Heart left ventricle (tissue), 16 donors: ENCODE measurements at regions not wholly inside any gene's neighbourhood (a gene's known extent, or its start where the extent isn't known, plus 50 kb on each side); places are given as distances from the start of the nearest gene placed in this dataset.

Experiments used
- ATAC-seq, 4 donors: fragments of 200-7000 bp; cut with Tn5 transposase; one replicate each; pipeline ENCODE4 v1.9.1; 2020 to 2022; ENCODE audit warnings: moderate library complexity in 4 of 4, mild to moderate bottlenecking in 3 of 4, moderate number of reproducible peaks in 1 of 4
- DNase-seq, 5 donors: peaks; one replicate each; pipeline ENCODE4 v3.0.0-alpha.2; 2020
- H3K27ac ChIP-seq, 12 donors: fragments of 200-600 bp; sonication (generic) in 4 of 12; one replicate each; pipeline versions ENCODE4 v1.5.0 to v1.8.0; 2016 to 2022; ENCODE audit warnings: mild to moderate bottlenecking in 2 of 12
- H3K27me3 ChIP-seq, 9 donors: fragments of 200-600 bp; sonication (generic) in 2 of 9; one replicate each; pipeline versions ENCODE4 v1.5.1 to v1.8.0; 2016 to 2022; ENCODE audit warnings: mild to moderate bottlenecking in 3 of 9
- H3K36me3 ChIP-seq, 9 donors: fragments of 200-600 bp; sonication (generic) in 2 of 9; one replicate each; pipeline versions ENCODE4 v1.5.0 to v1.8.0; 2018 to 2022; ENCODE audit warnings: mild to moderate bottlenecking in 2 of 9
- H3K4me1 ChIP-seq, 12 donors: fragments of 200-600 bp; sonication (generic) in 4 of 12; one replicate each; pipeline versions ENCODE4 v1.5.0 to v1.8.0; 2016 to 2022; ENCODE audit warnings: mild to moderate bottlenecking in 3 of 12
- H3K4me3 ChIP-seq, 12 donors: fragments of 200-600 bp; sonication (generic) in 4 of 12; one replicate each; pipeline versions ENCODE4 v1.5.0 to v1.8.0; 2017 to 2022; ENCODE audit warnings: mild to moderate bottlenecking in 9 of 12, moderate library complexity in 4 of 12
- H3K9me3 ChIP-seq, 12 donors: fragments of 200-600 bp; sonication (generic) in 4 of 12; one replicate each; pipeline versions ENCODE4 v1.5.0 to v1.8.0; 2016 to 2022; ENCODE audit warnings: mild to moderate bottlenecking in 1 of 12
- POLR2A ChIP-seq, 2 donors: fragments of 450-650 bp; IDR thresholded peaks; one replicate each; pipeline ENCODE4 v1.6.1; 2017; ENCODE audit warnings: antibody characterized with exemption in 2 of 2, mild to moderate bottlenecking in 2 of 2, moderate library complexity in 2 of 2
- WGBS, 4 donors: extraction: QIAGEN DNeasy Blood & Tissue Kit in 2 of 4; methylation state at CpG; one replicate each; pipeline versions ENCODE4 v1.1.5 to v1.1.7; 2013 to 2018; 5-methylcytosine and 5-hydroxymethylcytosine counted together
- intact Hi-C, 10 donors: fragments of 100-400 bp; cut with DNase I; formaldehyde crosslinking; loops; one replicate each; pipeline versions ENCODE4 v1.11.1 to v1.14.2; 2022
- TF ChIP-seq, protein P1 (sequence below), 12 donors: fragments of 200-600 bp; sonication (generic) in 4 of 12; IDR thresholded peaks; one replicate each; pipeline versions ENCODE4 v1.5.0 to v1.8.0; 2018 to 2022; ENCODE audit warnings: antibody characterized with exemption in 12 of 12, mild to moderate bottlenecking in 5 of 12
- donor health status: ischemic (EF 13 %, LVEDD 7.1; RV severe dilation, severe dysfunction).
- donor health status: healthy with polysubstance abuse.
- donor health status: DM: no; HTN: yes; CAD: no.
- donor health status: DM: no; HTN: no; CAD: no.
- donor health status: ischemic (EF 25% LVEDD 6.9; RV normal size, moderate dysfunction).
- donor health status: ischemic (EF 25% LVEDD 5.7; RV mildly dilated, moderate dysfunction).
- donor health status: healthy.
- donor health status: DM: yes; HTN: yes; CAD: no.
- donor health status: ischemic (EF 35%, LVEDD 5.7; RV mildly dilated, moderate dysfunction).
- donor health status: nonischemic (EF 11% LVEDD 7.7; RV severe dilation, severe dysfunction).
- donor health status: DM: yes; HTN: yes; CAD: no.
- donor health status: PGD.
- donor health status: ischemic (EF 29% LVEDD 5.4; RV normal size, mild dysfunction).
- donor health status: nonischemic (EF 23%, LVEDD 6.1; RV moderate dilation, normal function).

DNA sequence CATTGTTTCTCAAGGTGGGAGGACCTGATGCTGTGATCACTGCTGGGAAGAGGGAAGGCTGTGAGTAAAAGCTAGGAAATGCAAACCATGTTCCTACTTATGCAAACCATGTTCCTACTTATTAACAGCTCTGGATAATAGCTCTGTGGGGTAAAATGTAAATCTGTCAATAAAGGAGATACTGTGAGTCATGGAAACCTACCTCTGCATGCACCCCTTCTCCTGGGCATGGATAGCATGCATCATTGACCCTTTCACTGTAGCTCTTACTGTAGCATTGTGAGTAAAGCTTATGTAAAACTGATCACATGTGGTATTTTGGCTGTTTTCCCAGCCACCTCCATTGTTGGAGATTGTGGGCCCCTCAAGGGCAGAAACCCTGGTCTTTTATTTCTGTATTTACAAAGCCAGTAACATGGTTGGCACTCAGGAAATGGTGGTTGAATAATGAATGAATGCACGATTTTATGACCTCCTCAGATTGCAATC lies 253.7 kb downstream of the GRIN2B start:
- intact Hi-C loops: no loop called here
- H3K4me1 ChIP-seq: no peaks in the 10 kb centered on the region
- no peak overlapping the region for H3K27ac ChIP-seq
- H3K9me3 ChIP-seq: no peaks in the 10 kb centered on the region
- no peak for DNase-seq
- H3K36me3 ChIP-seq: no peaks in the 10 kb centered on the region
- H3K27me3 ChIP-seq: peaks cover 0 to 15% (median 0%) of the 10 kb centered on the region in 9 donors
- ATAC-seq: no peak
- no peak for TF ChIP-seq POLR2A (IDR thresholded peaks at IDR 0.05)
- TF ChIP-seq, protein P1, sequence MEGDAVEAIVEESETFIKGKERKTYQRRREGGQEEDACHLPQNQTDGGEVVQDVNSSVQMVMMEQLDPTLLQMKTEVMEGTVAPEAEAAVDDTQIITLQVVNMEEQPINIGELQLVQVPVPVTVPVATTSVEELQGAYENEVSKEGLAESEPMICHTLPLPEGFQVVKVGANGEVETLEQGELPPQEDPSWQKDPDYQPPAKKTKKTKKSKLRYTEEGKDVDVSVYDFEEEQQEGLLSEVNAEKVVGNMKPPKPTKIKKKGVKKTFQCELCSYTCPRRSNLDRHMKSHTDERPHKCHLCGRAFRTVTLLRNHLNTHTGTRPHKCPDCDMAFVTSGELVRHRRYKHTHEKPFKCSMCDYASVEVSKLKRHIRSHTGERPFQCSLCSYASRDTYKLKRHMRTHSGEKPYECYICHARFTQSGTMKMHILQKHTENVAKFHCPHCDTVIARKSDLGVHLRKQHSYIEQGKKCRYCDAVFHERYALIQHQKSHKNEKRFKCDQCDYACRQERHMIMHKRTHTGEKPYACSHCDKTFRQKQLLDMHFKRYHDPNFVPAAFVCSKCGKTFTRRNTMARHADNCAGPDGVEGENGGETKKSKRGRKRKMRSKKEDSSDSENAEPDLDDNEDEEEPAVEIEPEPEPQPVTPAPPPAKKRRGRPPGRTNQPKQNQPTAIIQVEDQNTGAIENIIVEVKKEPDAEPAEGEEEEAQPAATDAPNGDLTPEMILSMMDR (IDR thresholded peaks at IDR 0.05): no peak
- H3K4me3 ChIP-seq: no peak overlapping the region
- 41 to 65% (median 50%) methylated on average over 1 of the region's 1 CpG for WGBS, 4 donors

DNA sequence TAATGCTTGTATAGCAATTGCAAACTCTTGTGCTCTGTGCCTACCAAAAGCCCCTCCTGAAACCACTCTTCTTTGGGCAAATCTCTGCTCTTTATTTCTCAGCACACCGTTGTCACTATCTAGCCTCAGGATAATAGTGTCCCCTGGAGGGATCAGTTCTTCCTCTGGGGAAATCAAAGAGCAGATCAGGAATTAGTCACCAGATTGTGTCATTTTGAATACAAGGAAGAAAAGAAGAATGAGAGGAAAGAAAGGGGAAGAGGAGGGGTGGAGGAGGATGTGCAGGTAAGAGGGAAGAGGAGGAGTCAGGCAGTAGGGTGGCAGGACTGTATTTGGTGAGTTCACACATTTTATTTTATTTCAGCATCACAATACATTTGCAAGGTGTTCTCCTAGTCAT lies 256.4 kb downstream of the GRIN2B start:
- WGBS, 4 donors: 15 to 48% (median 35%) methylated on average over 1 of the region's 1 CpG
- Histone ChIP-seq H3K36me3 (no peaks in the 10 kb centered on the region), H3K27me3 (peaks cover 0 to 28% (median 0%) of the 10 kb centered on the region in 9 donors), H3K4me1 (no peaks in the 10 kb centered on the region), H3K27ac (no peak overlapping the region), H3K9me3 (no peaks in the 10 kb centered on the region), H3K4me3 (no peak overlapping the region)
- TF ChIP-seq, protein P1 (IDR thresholded peaks at IDR 0.05): no peak
- no peak for TF ChIP-seq POLR2A (IDR thresholded peaks at IDR 0.05)
- intact Hi-C loops: no loop called here
- ATAC-seq (no peak), DNase-seq (no peak)

DNA sequence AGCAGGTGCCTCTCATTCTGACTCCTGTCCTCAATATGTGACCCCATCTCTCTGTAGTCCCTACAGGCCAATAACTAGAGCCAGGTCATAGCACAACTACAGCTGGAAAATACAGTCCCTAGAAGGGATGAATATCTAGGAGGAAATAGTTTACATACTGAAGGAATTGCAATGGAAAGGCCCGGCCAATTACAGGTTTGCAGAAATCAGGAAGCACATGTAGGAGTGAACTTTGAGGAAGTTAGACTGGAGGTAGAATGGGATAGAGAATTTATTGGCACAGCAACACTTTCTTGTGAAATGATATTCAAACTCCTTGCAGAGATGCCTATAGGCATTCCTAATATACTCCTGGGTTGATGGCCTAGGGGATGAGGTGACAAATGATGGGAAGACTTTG lies 257.3 kb downstream of the GRIN2B start:
- ATAC-seq (no peak), DNase-seq (no peak)
- TF ChIP-seq, protein P1 (IDR thresholded peaks at IDR 0.05): no peak
- TF ChIP-seq POLR2A (IDR thresholded peaks at IDR 0.05): no peak
- 33 to 55% (median 48%) methylated on average over 1 of the region's 1 CpG for WGBS, 4 donors
- intact Hi-C loops: no loop called here
- Histone ChIP-seq H3K4me3 (no peak overlapping the region), H3K9me3 (no peaks in the 10 kb centered on the region), H3K27me3 (peaks cover 0 to 24% (median 0%) of the 10 kb centered on the region in 9 donors), H3K36me3 (no peaks in the 10 kb centered on the region), H3K27ac (no peak overlapping the region), H3K4me1 (no peaks in the 10 kb centered on the region)

DNA sequence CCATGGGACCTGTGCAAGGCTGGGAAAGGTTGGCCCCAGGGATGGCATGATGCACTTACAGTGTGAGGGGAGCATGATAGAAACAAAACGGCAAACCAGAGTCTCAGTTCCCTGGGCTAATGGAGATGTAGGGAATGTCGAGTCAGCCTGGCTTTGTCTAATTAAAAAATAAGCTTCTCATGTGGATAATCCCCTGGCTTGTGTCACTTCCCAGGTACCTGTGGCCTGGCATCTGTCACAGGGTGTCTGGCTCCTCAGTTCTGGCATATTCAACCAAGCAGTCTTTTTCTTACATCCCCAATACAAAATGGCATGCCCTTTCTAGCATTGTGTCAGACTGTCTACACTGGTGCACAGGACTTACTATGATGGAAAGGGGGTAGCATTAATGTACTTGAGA lies 261.4 kb downstream of the GRIN2B start:
- H3K4me3 ChIP-seq: no peak overlapping the region
- TF ChIP-seq, protein P1 (IDR thresholded peaks at IDR 0.05): no peak
- no peak for TF ChIP-seq POLR2A (IDR thresholded peaks at IDR 0.05)
- intact Hi-C loops: no loop called here
- H3K4me1 ChIP-seq: no peaks in the 10 kb centered on the region
- H3K27me3 ChIP-seq: peaks cover 0 to 12% (median 0%) of the 10 kb centered on the region in 9 donors
- 77 to 91% (median 84%) methylated on average over 2 of the region's 2 CpGs for WGBS, 4 donors
- H3K9me3 ChIP-seq: no peaks in the 10 kb centered on the region
- no peak for DNase-seq
- no peak for ATAC-seq
- H3K36me3 ChIP-seq: no peaks in the 10 kb centered on the region
- no peak overlapping the region for H3K27ac ChIP-seq
